ENCODE measurements at regions not wholly inside any gene's neighbourhood (a gene's known extent, or its start where the extent isn't known, plus 50 kb on each side); places are given as distances from the start of the nearest gene placed in this dataset.

DNA sequence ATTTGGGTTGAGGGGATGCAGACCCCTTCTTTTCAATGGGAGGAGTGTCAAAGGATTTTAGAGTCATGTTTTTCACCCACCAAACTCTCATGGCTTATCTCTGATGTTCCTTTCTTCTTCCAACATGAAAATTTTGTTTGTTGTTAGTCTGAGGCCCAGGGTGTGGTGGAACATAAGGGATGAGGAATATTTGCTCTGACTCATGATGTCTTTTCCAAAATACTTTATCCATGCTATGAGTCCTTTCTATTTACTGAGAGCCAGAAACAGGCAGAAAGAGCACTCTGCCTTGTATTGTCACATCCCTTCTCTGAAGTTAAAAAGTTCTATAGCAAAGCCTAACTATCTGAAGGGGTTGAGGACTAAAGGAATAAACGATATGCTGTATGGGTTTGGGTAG lies 61.6 kb upstream of the GYPA start:
- DNase-seq (ENCODE audit: insufficient read length, low spot score) (no peak), FAIRE-seq (no peak)

DNA sequence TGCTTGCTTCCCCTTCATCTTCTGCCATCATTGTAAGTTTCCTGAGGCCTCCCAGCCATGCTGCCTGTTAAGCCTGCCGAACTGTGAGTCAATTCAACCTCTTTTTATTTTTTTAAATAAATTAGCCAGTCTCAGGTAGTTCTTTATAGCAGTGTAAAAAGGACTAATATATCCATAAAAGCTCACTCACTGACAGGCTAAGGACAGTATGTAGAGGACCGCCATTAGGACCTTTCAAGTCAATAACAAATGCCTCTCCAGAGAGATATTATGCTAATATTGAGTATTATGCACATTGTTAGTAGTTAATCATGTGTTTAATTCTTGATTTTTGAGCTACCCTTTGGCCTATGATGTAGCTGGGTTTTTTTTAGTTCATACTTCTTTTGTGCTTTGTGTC lies 62.6 kb upstream of the GYPA start:
- no peak for DNase-seq (ENCODE audit: insufficient read length, low spot score)
- no peak for FAIRE-seq

DNA sequence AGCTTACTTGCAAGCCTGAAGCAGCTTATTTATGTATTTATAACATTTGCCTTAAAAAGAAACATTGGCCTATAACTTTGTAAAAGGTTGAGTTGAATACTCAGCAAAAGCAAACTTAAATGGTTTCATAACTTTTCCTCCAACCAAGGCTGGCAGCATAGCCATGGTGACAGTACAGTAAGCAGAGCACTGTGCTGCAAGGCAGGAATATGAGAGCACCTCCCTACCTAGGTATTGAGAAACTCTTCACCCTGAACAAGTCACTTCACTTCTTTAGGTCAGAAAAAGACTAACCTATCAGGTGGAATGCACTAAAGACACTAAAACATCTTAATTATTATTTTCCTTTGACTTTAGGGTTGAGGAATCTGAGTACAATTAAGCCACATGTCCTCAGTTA lies 63.9 kb upstream of the GYPA start:
- FAIRE-seq (no peak), DNase-seq (ENCODE audit: insufficient read length, low spot score) (no peak)

DNA sequence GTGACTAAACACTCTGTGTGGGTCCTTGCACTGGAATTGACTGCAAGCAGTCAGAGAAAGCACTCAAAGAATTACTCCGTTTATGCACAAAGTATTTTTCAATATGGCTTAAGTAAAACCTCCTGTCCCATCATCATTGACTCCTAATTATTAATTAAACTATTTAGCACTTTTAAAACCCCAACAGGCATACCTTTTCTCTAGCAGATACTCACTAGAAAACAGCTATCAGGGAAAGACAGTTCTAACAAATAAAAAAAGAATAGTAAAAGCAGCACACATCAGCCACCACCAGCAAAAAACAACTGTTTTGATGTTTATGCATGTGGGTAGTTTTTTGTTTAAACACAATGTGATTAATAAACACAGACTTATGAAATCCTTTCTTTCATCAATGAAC lies 66.2 kb upstream of the GYPA start:
- DNase-seq (ENCODE audit: insufficient read length, low spot score) (no peak), FAIRE-seq (no peak)

DNA sequence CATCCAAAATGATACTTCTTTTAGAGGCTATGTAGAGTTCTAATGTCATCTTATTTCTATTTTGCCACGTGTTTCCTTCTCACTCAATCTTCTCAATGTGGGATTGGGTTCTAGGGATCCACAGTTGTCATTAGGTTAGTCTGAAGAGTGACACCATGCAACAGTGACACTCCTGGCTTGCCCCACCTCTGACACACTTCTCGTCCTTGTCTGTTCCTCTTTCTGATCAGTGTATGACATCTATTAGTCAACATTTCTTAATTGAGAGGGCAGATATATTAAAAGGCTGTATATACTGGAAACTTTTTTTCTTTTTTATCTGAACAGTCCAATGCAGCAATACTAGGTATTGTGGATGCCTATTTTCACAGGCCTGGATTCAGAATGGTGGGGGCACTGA lies 67.6 kb upstream of the GYPA start:
- DNase-seq (ENCODE audit: insufficient read length, low spot score), result no peak
- FAIRE-seq, result no peak

DNA sequence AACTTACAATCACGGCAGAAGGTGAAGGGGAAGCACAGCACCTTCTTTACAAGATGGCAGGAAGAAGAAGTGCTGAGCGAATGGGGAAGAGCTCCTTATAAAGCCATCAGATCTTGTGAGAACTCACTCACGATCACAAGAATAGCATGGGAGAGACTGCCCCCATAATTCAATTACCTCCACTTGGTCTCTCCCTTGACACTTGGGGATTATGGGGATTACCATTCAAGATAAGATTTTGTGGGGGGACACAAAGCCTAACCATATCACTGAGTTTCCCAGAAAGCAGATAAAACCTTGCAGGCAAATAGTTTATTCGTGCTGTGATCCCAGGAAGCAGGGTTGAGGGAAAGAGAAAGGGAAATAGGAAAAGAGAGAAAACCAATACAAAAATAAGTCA lies 69.0 kb upstream of the GYPA start:
- no peak for DNase-seq (ENCODE audit: insufficient read length, low spot score)
- FAIRE-seq, result no peak

DNA sequence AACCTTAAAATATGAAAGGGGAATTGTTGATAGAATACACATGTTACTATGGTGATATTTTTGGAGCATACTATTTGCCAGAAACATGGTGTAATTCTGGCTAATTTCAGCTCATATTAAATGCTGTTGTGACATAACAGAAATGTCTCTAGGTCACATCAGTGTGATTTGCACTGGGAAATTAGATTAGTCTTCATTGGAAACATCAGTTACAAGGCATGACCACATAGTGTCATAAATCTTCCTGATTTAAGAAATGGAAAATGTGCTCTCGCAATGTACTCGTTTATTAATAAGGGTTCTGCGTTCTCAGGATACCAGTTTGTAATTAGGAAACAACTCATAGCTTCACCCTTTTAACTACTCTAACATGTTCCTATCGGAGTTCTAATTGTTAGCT lies 72.9 kb upstream of the GYPA start:
- DNase-seq (ENCODE audit: insufficient read length, low spot score) (no peak), FAIRE-seq (no peak)

DNA sequence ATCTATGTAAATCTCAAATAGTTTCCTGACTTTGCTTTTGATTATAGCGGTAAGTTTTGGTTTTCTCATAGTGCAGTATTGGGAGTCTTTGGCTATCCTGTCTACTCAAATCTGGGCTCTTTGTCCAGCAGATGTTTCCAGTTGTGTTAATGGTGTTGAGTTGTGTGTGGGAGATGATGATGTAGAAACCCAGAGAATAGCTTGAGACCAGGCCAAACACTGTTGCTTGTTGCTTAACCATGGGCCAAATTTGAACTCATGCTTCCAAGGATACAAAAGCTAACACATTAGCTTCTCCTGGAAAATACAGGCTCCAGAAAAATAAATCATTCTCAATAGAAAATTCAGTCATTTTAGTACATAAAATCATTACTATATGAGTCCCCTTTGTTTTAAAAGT lies 82.6 kb upstream of the GYPA start:
- FAIRE-seq, result no peak
- no peak for DNase-seq (ENCODE audit: insufficient read length, low spot score)

DNA sequence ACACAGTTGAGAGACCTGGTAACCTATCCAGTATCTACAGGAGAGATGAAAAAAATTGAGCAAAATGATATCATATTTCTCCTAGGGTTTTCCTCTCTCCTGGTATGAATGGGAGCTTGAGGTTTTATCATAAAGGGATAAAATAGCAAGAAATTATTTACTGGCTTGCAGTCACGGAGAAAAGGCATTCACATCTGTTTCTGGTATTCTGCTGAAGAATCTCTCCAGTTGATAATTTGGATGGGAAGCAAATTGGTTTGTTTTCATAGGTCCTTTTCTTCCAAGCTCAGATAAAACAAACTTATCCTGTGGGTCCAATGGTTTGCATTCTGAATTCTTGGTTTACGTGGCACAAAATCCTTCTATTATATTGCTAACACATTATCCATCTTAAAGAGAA lies 83.1 kb upstream of the GYPA start:
- FAIRE-seq (no peak), DNase-seq (ENCODE audit: insufficient read length, low spot score) (no peak)

DNA sequence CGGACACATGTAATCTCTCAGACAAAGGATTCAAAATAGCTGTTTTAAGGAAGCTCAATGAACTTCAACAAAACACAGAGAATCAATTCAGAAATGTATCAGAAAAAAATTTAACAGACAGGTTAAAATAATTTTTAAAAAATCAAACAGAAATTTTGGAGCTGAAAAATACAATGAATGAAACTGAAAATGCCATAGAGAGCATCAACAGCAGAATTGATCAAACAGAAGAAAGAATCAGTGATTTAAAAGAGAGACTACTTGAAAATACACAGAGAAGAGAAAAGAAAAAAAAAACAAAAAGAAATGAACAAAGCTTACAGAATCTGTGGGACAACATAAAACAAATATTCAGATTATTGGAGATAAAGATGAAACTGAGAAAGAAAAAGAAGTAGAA lies 118.8 kb upstream of the GYPA start:
- DNase-seq (ENCODE audit: insufficient read length, low spot score) (no peak), FAIRE-seq (no peak)

DNA sequence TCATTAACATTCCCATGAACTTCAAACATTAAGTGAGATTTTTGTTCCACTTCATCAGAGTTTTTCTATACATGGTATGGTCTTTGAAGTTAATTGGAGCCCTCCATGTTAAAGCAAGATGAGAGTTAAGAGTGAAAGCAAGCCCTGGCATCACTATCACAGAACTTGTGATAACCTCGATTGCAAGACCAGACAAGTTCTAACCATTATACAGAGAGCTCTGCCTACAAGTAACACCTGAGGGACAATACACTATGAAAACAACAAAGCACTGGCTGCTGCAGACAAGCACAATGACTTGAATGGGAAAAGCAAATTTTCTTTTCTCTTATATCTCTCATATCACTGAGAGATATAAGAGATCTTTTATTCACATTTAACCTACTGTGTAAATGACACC lies 126.6 kb upstream of the GYPA start:
- no peak for FAIRE-seq
- no peak for DNase-seq (ENCODE audit: insufficient read length, low spot score)

DNA sequence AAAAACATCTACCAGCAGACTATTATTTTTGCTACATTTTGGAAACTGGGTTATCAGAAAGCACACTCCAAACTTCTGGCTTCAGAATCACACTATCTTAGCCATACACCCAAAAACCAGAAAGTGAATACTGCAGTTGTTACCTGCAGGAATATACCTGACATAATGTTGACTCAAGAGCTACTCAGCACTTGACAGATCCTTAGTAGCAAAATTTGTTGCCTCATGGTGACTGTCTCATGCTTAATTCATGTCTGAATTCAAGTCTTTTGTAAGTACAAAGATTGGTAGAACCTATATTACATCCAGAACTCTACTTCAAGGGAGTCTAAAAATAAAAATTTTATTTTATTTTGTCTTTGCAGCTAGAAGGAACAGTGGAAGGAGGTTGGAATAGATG lies 140.2 kb upstream of the GYPA start:
- FAIRE-seq, result no peak
- DNase-seq (ENCODE audit: insufficient read length, low spot score), result no peak

DNA sequence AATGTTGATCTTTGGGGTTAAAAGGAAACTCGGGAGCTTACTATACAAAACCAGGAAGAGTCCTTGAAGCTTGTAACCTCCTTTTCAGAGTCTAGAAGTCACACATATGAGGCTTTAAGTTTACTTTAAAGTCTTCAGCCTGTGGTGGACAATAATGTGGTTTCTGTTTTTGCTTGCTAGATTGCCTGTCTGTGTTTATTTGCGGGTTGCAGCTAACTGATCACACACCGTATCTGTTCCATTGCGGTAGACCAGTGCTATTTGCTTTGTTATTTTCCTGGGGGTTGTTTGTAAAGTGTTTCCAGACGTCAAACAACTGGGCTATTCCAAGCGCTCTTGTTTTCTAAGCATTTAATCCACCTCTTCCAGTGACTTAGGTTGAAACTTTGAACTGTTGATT lies 143.0 kb upstream of the GYPA start:
- FAIRE-seq (no peak), DNase-seq (ENCODE audit: insufficient read length, low spot score) (no peak)

DNA sequence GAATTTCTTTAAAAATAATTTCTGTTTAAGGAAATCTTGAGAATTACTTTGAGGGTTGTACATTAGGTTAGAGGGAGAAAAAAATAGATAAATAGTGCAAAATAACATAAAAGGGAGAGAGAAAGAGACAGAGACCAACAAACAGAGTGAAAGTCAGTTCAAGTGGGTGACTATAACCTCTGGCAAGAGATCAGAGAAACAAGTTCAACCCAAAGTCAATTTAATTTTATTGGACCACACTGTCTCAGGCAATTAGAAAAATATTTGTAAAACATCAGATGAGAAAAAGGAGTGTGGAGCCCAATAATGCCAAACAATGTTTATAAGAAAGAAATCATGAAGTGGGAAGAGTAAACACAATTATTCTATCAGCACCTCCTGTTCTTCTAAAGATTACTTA lies 143.5 kb upstream of the GYPA start:
- FAIRE-seq, result no peak

DNA sequence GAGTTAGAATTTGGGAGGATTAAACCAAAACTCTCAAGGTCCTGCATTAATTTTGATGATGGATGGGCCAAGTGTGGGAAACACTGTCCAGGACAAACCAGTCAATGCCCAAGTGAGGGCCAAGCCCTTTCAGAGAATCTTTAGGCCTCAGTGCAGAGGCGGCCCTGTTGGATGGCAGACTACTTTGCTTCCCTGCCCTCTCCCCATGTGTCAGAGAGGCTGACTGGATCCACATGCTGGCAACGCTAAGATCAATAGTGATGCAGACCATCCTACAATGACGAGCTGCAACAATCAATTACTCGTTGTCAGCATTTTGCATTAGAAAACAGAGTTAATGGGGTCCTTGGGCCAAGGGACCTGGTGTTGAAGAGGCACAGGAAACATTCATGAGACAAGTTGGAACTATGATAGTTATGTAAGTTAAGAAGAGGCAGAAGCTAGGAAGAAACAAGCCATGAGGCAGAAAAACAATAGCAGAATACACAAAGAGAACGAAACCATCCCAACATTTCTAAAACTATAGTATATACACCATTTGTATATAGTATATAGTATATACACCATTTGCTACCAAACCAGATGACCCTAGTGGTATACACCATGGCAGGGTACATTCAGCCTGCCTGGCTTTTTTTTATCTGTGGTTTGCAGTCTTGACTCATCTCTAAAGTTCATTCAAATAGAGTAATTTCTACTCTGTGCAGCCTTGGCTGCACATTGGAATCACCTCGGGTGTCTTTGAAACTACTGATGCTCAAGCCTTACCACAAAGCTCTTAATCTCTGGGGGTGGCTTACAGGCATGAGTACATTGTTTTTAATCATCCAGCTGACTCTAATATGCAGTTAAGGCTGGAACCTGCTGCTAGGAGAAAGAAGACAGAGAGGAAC lies 147.7 kb upstream of the GYPA start:
- FAIRE-seq (no peak), DNase-seq (ENCODE audit: insufficient read length, low spot score) (no peak)

More for the DNA sequence above, 143.5 kb upstream of the GYPA start:
- no peak for DNase-seq (ENCODE audit: insufficient read length, low spot score)

DNA sequence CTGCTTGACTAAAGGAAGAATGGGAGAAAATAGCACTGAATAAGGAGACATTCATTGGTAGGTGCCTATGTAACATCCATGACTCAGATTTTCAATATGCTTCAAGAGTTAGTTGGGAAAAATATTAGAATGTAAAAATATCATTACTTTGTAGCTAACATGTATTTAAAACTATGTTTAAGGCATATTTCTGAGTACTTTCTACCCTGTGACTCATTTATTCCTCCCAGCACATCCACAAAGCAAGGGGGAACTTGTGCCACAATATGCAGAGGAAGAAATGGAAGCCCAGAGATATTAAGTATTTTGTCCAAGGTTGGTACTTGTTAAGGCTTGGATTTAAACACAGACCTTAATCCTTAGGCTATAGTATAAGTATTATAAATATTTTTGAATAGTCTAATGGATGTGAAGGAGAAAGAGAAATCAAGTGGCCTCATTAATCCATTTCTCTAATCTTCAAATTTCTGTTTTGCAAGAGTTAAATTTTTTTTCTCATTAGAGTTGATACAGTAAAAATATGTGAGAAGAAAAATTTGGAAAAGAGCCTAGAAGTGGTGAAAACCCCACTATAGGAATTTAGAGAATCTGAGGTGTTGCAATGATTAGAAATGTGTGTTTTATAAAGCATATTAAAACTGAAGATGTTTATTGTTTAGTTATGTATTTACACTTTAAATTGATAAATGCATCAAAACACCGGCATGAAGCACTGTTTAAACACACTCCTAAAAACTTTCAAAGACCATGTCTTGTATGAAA lies 149.3 kb upstream of the GYPA start:
- FAIRE-seq, result no peak

DNA sequence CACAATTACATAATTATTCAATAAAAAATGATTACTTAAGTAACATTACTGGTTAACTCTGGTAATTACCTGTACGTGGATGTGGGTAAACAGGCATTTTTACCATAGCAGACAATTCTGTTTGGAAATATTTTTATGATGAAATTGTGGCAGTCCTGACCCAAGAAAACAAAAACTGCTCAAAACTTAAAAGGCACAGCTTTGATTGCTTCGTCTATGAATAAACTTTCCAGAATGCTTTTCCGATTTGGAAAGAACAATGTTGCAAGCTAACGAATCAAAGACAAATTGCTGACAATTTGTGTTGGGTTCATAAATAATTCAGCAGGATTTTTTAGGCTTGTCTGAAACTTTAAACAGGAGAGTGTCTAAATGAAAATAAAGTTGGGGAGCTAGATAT lies 150.6 kb upstream of the GYPA start:
- FAIRE-seq, result no peak
- no peak for DNase-seq (ENCODE audit: insufficient read length, low spot score)

More for the DNA sequence above, 149.3 kb upstream of the GYPA start:
- DNase-seq (ENCODE audit: insufficient read length, low spot score), result no peak

DNA sequence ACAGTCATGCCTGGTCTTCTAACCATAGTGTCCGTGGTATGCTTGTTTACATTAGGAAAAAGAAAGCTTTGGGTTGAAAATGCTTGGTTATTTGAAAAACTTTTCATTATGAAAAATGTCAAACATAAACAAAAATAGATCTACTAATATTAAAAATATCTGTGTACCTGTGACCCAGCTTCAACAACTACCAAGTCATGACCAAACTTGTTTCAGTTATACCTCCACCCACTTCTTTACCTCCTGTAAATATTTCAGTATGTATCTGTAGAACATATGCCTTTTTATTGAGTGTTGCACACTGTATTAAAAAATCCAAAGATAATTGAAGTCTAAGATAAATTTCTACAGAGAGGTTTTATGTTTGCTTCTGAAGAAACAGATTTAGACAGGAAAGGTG lies 153.7 kb upstream of the GYPA start:
- no peak for DNase-seq (ENCODE audit: insufficient read length, low spot score)

DNA sequence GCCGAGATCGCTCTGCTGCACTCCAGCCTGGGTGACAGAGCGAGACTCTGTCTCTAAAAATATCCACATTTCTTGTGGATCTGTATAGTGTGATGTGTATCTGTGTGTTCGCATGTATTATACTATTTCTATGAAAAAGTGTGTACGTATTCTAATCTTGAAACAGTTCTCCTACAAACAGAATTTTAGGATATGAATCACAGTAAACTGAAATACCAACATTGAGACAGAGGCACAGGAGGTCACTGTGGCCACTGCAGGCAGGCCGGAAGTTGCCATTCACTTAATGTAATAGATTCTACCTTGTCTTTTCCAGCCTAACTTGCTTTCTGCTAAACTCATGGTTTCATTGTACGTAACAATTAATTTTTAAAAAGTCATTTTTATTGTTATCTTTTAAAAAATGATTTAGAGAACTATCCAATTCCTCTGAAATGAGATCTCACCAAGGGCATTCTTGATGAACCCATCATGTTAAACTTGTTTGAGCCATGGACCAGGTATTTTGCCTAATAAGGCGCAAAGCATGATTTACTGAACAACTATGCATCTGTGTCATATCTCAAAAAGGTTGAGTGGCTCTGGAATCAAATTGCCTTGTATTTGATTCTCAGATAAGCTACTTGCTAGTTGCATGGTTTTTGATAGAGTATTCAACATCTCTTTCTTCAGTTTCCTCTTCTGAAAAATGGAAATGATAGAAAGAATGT lies 154.9 kb upstream of the GYPA start:
- DNase-seq (ENCODE audit: insufficient read length, low spot score) (no peak), FAIRE-seq (no peak)

More for the DNA sequence above, 153.7 kb upstream of the GYPA start:
- no peak for FAIRE-seq

DNA sequence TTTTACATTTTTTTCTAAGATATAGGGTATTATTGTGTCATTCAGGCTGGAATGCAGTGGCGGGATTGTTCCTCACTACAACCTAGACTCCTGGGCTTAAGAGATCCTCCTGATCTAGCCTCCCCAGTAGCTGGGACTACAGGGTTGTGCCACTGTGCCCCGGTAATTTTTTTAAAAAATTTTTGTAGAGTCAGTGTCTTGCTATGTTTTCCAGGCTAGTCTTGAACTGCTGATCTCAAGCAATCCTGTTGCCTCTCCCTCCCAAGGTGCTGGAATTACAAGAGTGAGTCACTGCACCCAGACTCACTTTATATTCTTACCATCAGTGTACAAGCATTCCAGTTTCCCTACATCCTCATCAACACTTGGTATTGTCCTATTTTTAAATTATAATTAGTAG lies 156.4 kb upstream of the GYPA start:
- FAIRE-seq (no peak), DNase-seq (ENCODE audit: insufficient read length, low spot score) (no peak)

DNA sequence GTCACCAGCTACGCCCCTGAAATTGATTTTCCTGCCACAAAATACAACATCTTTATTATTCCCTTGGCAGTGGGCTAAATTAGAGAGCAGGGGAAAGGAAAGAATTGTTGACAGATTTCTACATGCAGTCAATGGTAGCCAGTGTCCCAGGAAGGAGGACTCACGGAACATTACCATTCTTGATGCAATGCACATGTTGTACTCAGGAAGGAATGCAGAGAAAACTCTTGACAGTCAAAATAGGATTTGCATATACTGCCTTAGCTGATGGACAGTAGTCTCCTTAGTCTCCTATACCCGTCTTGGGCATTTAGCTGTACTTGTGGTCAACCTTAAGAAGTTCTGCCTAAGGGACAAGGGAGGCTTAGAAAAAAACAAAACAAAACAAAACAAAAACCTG lies 158.0 kb upstream of the GYPA start:
- FAIRE-seq (no peak), DNase-seq (ENCODE audit: insufficient read length, low spot score) (no peak)

DNA sequence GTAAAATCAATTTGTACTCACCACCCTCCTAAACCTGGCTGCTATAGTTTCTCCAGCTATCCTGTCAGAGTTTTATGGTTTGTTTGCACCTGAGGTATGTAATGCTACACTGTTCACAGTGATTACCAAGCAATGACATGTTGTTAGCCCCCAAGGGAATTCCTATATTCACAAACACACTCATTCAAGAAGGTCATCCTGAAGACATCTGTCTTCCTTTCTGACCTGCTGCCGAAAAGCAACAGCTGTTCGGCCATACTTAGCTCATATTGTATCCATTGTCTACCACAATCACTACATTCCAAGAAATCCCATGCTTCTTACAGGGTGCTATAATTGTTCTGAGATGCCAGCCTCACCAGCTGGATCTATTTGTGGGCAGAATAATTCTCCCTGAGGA lies 160.1 kb upstream of the GYPA start:
- DNase-seq (ENCODE audit: insufficient read length, low spot score) (no peak), FAIRE-seq (no peak)

Data from GM19239 (cell line).